HG02610 (cell line): ENCODE measurements at regions not wholly inside any gene's neighbourhood (a gene's known extent, or its start where the extent isn't known, plus 50 kb on each side); places are given as distances from the start of the nearest gene placed in this dataset.
"Not testable (repeated sequence)": the region's sequence is repeated elsewhere in the genome, so short reads cannot be mapped to it uniquely, and the experiment has no call there.

Experiments used
- ATAC-seq: cut with Tn5 transposase; IDR thresholded peaks from one replicate; pipeline ENCODE4 v1.9.1; 2021; ENCODE audit warnings: mild to moderate bottlenecking, moderate library complexity; ENCODE audit not compliant: unreplicated experiment

GRCh38 chr4:79178760-79179159 lies 147.1 kb downstream of the NAA11 start:
- no peak for ATAC-seq

- ATAC-seq: peak; percentile 77
Observed at GRCh38 chr4:79177388-79177787, 148.5 kb downstream of the NAA11 start.

- no peak for ATAC-seq
Observed at GRCh38 chr4:79176351-79176750, 149.5 kb downstream of the NAA11 start.

GRCh38 chr4:79175716-79176115 lies 150.1 kb downstream of the NAA11 start:
- no peak for ATAC-seq

GRCh38 chr4:79174490-79175252 lies 151.2 kb downstream of the NAA11 start:
- no peak for ATAC-seq

GRCh38 chr4:79173186-79173585 lies 152.7 kb downstream of the NAA11 start:
- ATAC-seq: no peak

GRCh38 chr4:79170077-79170476 lies 155.8 kb downstream of the NAA11 start:
- ATAC-seq: no peak

GRCh38 chr4:79164907-79165610 lies 160.8 kb downstream of the NAA11 start:
- ATAC-seq: no peak

- ATAC-seq: peak; percentile 81
Observed at GRCh38 chr4:79163981-79164490, 161.8 kb downstream of the NAA11 start.

GRCh38 chr4:79160962-79161361 lies 164.9 kb downstream of the NAA11 start:
- ATAC-seq: no peak

- ATAC-seq: not testable (repeated sequence)
Observed at GRCh38 chr4:79158705-79159104, 167.2 kb downstream of the NAA11 start.

- no peak for ATAC-seq
Observed at GRCh38 chr4:79155336-79155735, 170.5 kb downstream of the NAA11 start.

- ATAC-seq: no peak
Observed at GRCh38 chr4:79150820-79151416, 174.9 kb downstream of the NAA11 start.

- ATAC-seq: no peak
Observed at GRCh38 chr4:79148369-79148768, 177.5 kb downstream of the NAA11 start.

- ATAC-seq: no peak
Observed at GRCh38 chr4:79147251-79147650, 178.6 kb downstream of the NAA11 start.

- ATAC-seq: no peak
Observed at GRCh38 chr4:79141530-79141929, 184.3 kb downstream of the NAA11 start.

GRCh38 chr4:79134767-79135166 lies 191.1 kb downstream of the NAA11 start:
- no peak for ATAC-seq

- ATAC-seq: no peak
Observed at GRCh38 chr4:79132826-79133225, 193.0 kb downstream of the NAA11 start.

GRCh38 chr4:79121875-79122358 lies 182.7 kb upstream of the PAQR3 start:
- no peak for ATAC-seq

- ATAC-seq: no peak
Observed at GRCh38 chr4:79121223-79121622, 182.0 kb upstream of the PAQR3 start.

GRCh38 chr4:79117051-79117450 lies 177.8 kb upstream of the PAQR3 start:
- ATAC-seq: not testable (repeated sequence)

- no peak for ATAC-seq
Observed at GRCh38 chr4:79107014-79107413, 167.8 kb upstream of the PAQR3 start.
